Common myeloid progenitor, CD34-positive (primary cell): ENCODE measurements at regions not wholly inside any gene's neighbourhood (a gene's known extent, or its start where the extent isn't known, plus 50 kb on each side); places are given as distances from the start of the nearest gene placed in this dataset.
"Not testable (repeated sequence)": the region's sequence is repeated elsewhere in the genome, so short reads cannot be mapped to it uniquely, and the experiment has no call there.

Experiments
- CTCF ChIA-PET: fragments of 350-600 bp; sonication (Branson Sonifier 250); formaldehyde crosslinking; loops from one replicate; lab custom pipeline; 2021; ENCODE audit warnings: antibody characterized with exemption; lab: Charles Lee
- POLR2A ChIA-PET: fragments of 350-600 bp; sonication (Branson Sonifier 250); formaldehyde crosslinking; loops from one replicate; lab custom pipeline; 2021; ENCODE audit warnings: antibody characterized with exemption; lab: Charles Lee
- DNase-seq, 3 donors: peaks; one replicate each; pipeline versions ENCODE4 v3.0.0 to v3.0.0-alpha.2; 2013
- H3K27ac ChIP-seq, 2 experiments: 1 replicate in 1 of 2; 2 replicates in 1 of 2; pipeline ENCODE4 v1.7.0; 2013; ENCODE audit warnings: inconsistent platforms in 2 of 2, low read length in 2 of 2, mild to moderate bottlenecking in 2 of 2, low read depth in 1 of 2, moderate library complexity in 1 of 2; ENCODE audit not compliant: severe bottlenecking in 2 of 2, insufficient read depth in 1 of 2, poor library complexity in 1 of 2
- H3K27me3 ChIP-seq, 5 experiments: replicated peaks in 2 of 5; 1 replicate in 3 of 5; 2 replicates in 2 of 5; pipeline versions ENCODE4 v1.6.1 to v1.7.0; 2013; ENCODE audit warnings: low read length in 4 of 5, mild to moderate bottlenecking in 2 of 5, moderate library complexity in 2 of 5, inconsistent platforms in 1 of 5; ENCODE audit not compliant: insufficient read depth in 5 of 5, control insufficient read depth in 4 of 5
- H3K36me3 ChIP-seq, 4 experiments: 1 replicate in 2 of 4; 2 replicates in 2 of 4; pipeline versions ENCODE4 v1.6.1 to v1.7.0; 2013; ENCODE audit warnings: low read length in 3 of 4, control low read depth in 1 of 4, mild to moderate bottlenecking in 1 of 4; ENCODE audit not compliant: control insufficient read depth in 4 of 4, insufficient read depth in 4 of 4
- H3K4me1 ChIP-seq, 4 experiments: 1 replicate in 3 of 4; 2 replicates in 1 of 4; pipeline versions ENCODE4 v1.6.1 to v1.7.1; 2013; ENCODE audit warnings: low read length in 3 of 4, mild to moderate bottlenecking in 3 of 4, control low read depth in 1 of 4, inconsistent platforms in 1 of 4, moderate library complexity in 1 of 4; ENCODE audit not compliant: control insufficient read depth in 4 of 4, insufficient read depth in 4 of 4; ENCODE audit errors: control extremely low read depth in 1 of 4
- H3K4me3 ChIP-seq, 7 experiments: 1 replicate in 4 of 7; 2 replicates in 3 of 7; pipeline versions ENCODE4 v1.5.1 to v1.7.0; 2013; ENCODE audit warnings: mild to moderate bottlenecking in 7 of 7, low read length in 6 of 7, moderate library complexity in 6 of 7, inconsistent platforms in 2 of 7, low read depth in 2 of 7, control low read depth in 1 of 7; ENCODE audit not compliant: insufficient read depth in 4 of 7, control insufficient read depth in 1 of 7; ENCODE audit errors: extremely low read depth in 1 of 7
- H3K9me3 ChIP-seq, 5 experiments: 1 replicate in 4 of 5; 2 replicates in 1 of 5; pipeline versions ENCODE4 v1.6.1 to v1.7.1; 2013; ENCODE audit warnings: low read length in 4 of 5, mild to moderate bottlenecking in 2 of 5, inconsistent platforms in 1 of 5, low read depth in 1 of 5, moderate library complexity in 1 of 5; ENCODE audit not compliant: control insufficient read depth in 4 of 5, insufficient read depth in 2 of 5; ENCODE audit errors: control extremely low read depth in 1 of 5
- WGBS: methylation state at CpG from one replicate; pipeline ENCODE4 v1.1.5; 2013; ENCODE audit not compliant: insufficient coverage; 5-methylcytosine and 5-hydroxymethylcytosine counted together

GRCh38 chr14:106268013-106268727, 741.8 kb downstream of the TMEM121 start:
- POLR2A ChIA-PET, result no interaction called here
- Histone ChIP-seq H3K27me3 (peaks cover 0 to 11% (median 2%) of the 10 kb centered on the region in 5 experiments), H3K9me3 (no peaks in the 10 kb centered on the region), H3K4me1 (peaks cover 2 to 23% (median 9%) of the 10 kb centered on the region in 4 experiments), H3K4me3 (no peak overlapping the region), H3K36me3 (no peaks in the 10 kb centered on the region), H3K27ac (peak overlapping the region in 1 of 2 experiments; percentile 1)
- CTCF ChIA-PET, result interaction anchor here (0.7 to 4.7 kb wide), 13 partner anchors 9 to 150 kb away, joined by 3 to 44 read pairs (median 3); no protein-coding TSS in a partner anchor
- WGBS, result 28% methylated on average over 17 of the region's 17 CpGs
- peak; percentile 56 to 98 (median 92) for DNase-seq

- WGBS, result 73% methylated on average over 1 of the region's 2 CpGs
- POLR2A ChIA-PET, result no interaction called here
- Histone ChIP-seq H3K36me3 (no peaks in the 10 kb centered on the region), H3K27ac (no peak overlapping the region), H3K4me1 (peaks cover 2 to 29% (median 9%) of the 10 kb centered on the region in 4 experiments), H3K9me3 (no peaks in the 10 kb centered on the region), H3K4me3 (no peak overlapping the region), H3K27me3 (peaks cover 0 to 8% (median 0%) of the 10 kb centered on the region in 5 experiments)
- CTCF ChIA-PET, result interaction anchor here (0.7 to 4.7 kb wide), 7 partner anchors 9 to 71 kb away, joined by 3 to 44 read pairs (median 5); no protein-coding TSS in a partner anchor
- DNase-seq, result no peak
Observed at GRCh38 chr14:106269029-106269428, 742.6 kb downstream of the TMEM121 start.

GRCh38 chr14:106269451-106270204, 743.2 kb downstream of the TMEM121 start:
- H3K27me3 ChIP-seq, result peaks cover 0 to 3% (median 0%) of the 10 kb centered on the region in 5 experiments
- ChIA-PET CTCF (interaction anchor here (0.7 to 4.7 kb wide), 14 partner anchors 8 to 207 kb away, joined by 3 to 44 read pairs (median 3); no protein-coding TSS in a partner anchor), POLR2A (no interaction called here)
- no peak for DNase-seq
- peaks cover 2 to 34% (median 9%) of the 10 kb centered on the region in 4 experiments for H3K4me1 ChIP-seq
- no peak overlapping the region for H3K4me3 ChIP-seq
- H3K27ac ChIP-seq, result no peak overlapping the region
- no peaks in the 10 kb centered on the region for H3K36me3 ChIP-seq
- 84% methylated on average over 10 of the region's 12 CpGs for WGBS
- no peaks in the 10 kb centered on the region for H3K9me3 ChIP-seq

GRCh38 chr14:106270476-106271121, 744.2 kb downstream of the TMEM121 start:
- CTCF ChIA-PET, result interaction anchor here (0.7 to 4.7 kb wide), 13 partner anchors 9 to 208 kb away, joined by 3 to 44 read pairs (median 3); no protein-coding TSS in a partner anchor
- peaks cover 2 to 37% (median 10%) of the 10 kb centered on the region in 4 experiments for H3K4me1 ChIP-seq
- POLR2A ChIA-PET, H3K36me3 ChIP-seq, H3K27me3 ChIP-seq, H3K9me3 ChIP-seq, H3K27ac ChIP-seq, H3K4me3 ChIP-seq: not testable (repeated sequence)
- WGBS, result no CpG with 5 or more reads among the region's 4 CpGs
- DNase-seq, result peak in 2 of 3 donors; percentile 32 to 71

GRCh38 chr14:106276326-106277267, 750.2 kb downstream of the TMEM121 start:
- peak; percentile 35 to 92 (median 82) for DNase-seq
- WGBS, result 45% methylated on average over 11 of the region's 12 CpGs
- Histone ChIP-seq H3K36me3 (no peaks in the 10 kb centered on the region), H3K4me1 (peaks cover 0 to 39% (median 12%) of the 10 kb centered on the region in 4 experiments), H3K4me3 (peak overlapping the region in 2 of 7 experiments; percentile 2 to 43), H3K27me3 (peaks cover 0 to 1% (median 0%) of the 10 kb centered on the region in 5 experiments), H3K27ac (peak overlapping the region in 1 of 2 experiments; percentile 27), H3K9me3 (no peaks in the 10 kb centered on the region)
- CTCF ChIA-PET, result interaction anchor here (0.6 to 6.3 kb wide), 12 partner anchors 9 to 472 kb away, joined by 3 to 37 read pairs (median 8); no protein-coding TSS in a partner anchor
- POLR2A ChIA-PET, result interaction anchor here (1.4 kb wide), 1 partner anchor 26 kb away, joined by 3 read pairs; no protein-coding TSS in a partner anchor

- ChIA-PET CTCF (interaction anchor here (0.8 to 6.3 kb wide), 17 partner anchors 8 to 97 kb away, joined by 3 to 37 read pairs (median 6); no protein-coding TSS in a partner anchor), POLR2A (interaction anchor here (1.4 kb wide), 1 partner anchor 25 kb away, joined by 3 read pairs; no protein-coding TSS in a partner anchor)
- peak in 1 of 3 donors; percentile 24 for DNase-seq
- H3K4me1 ChIP-seq, result peaks cover 0 to 41% (median 12%) of the 10 kb centered on the region in 4 experiments
- peaks cover 0 to 1% (median 0%) of the 10 kb centered on the region in 5 experiments for H3K27me3 ChIP-seq
- H3K9me3 ChIP-seq, result no peaks in the 10 kb centered on the region
- 4% methylated on average over 2 of the region's 3 CpGs for WGBS
- no peak overlapping the region for H3K4me3 ChIP-seq
- no peak overlapping the region for H3K27ac ChIP-seq
- H3K36me3 ChIP-seq, result no peaks in the 10 kb centered on the region
Observed at GRCh38 chr14:106277503-106277902, 751.1 kb downstream of the TMEM121 start.
